Testis (tissue), 2 donors: ENCODE measurements at regions not wholly inside any gene's neighbourhood (a gene's known extent, or its start where the extent isn't known, plus 50 kb on each side); places are given as distances from the start of the nearest gene placed in this dataset.

Source experiments
- CTCF ChIP-seq, 3 experiments: fragments of 450-650 bp in 2 of 3; fragments of 200-600 bp in 1 of 3; sonication (generic) in 1 of 3; IDR thresholded peaks; one replicate each; pipeline ENCODE4 v1.5.1; 2016 to 2019; ENCODE audit warnings: antibody characterized with exemption in 3 of 3, mild to moderate bottlenecking in 2 of 3, moderate library complexity in 1 of 3
- POLR2A ChIP-seq: fragments of 450-650 bp; IDR thresholded peaks from one replicate; pipeline ENCODE4 v1.6.1; 2017; ENCODE audit warnings: antibody characterized with exemption, mild to moderate bottlenecking, moderate library complexity

GRCh38 chr5:66516550-66516949 lies 79.6 kb upstream of the MAST4 start:
- TF ChIP-seq POLR2A: no peak
- no peak for TF ChIP-seq CTCF (IDR thresholded peaks at IDR 0.05)
